PC-9 (cell line): ENCODE measurements at regions not wholly inside any gene's neighbourhood (a gene's known extent, or its start where the extent isn't known, plus 50 kb on each side); places are given as distances from the start of the nearest gene placed in this dataset.

Experiments used
- CTCF ChIP-seq: fragments of 200-600 bp; sonication (generic); conservative IDR thresholded peaks from 2 replicates; pipeline ENCODE4 v1.6.1; 2017; ENCODE audit warnings: mixed run types, antibody characterized with exemption, mild to moderate bottlenecking, moderate library complexity
- EZH2 ChIP-seq: fragments of 200-600 bp; sonication (generic); IDR thresholded peaks from 2 replicates; pipeline ENCODE4 v1.8.0; 2017; ENCODE audit warnings: antibody characterized with exemption, low read depth

- TF ChIP-seq CTCF: no peak
- no peak for TF ChIP-seq EZH2
Measured at GRCh38 chr6:71047417-71047816, 90.6 kb upstream of the B3GAT2 start.
